Neutrophil (primary cell): ENCODE measurements at regions not wholly inside any gene's neighbourhood (a gene's known extent, or its start where the extent isn't known, plus 50 kb on each side); places are given as distances from the start of the nearest gene placed in this dataset.

Experiments used
- H3K27ac ChIP-seq: fragments of 200-600 bp; sonication (generic); 2 replicates; pipeline ENCODE4 v1.5.1; 2016; ENCODE audit warnings: mild to moderate bottlenecking, moderate library complexity
- H3K27me3 ChIP-seq: fragments of 200-600 bp; sonication (generic); 2 replicates; pipeline ENCODE4 v1.6.0; 2016; ENCODE audit warnings: mild to moderate bottlenecking
- H3K36me3 ChIP-seq: fragments of 200-600 bp; sonication (generic); 2 replicates; pipeline ENCODE4 v1.5.1; 2017
- H3K4me1 ChIP-seq, 2 experiments: fragments of 200-600 bp in 1 of 2; sonication (generic) in 1 of 2; 1 replicate in 1 of 2; 2 replicates in 1 of 2; pipeline versions ENCODE4 v1.5.1 to v1.6.1; 2013 to 2016; ENCODE audit warnings: low read depth in 1 of 2, low read length in 1 of 2, mild to moderate bottlenecking in 1 of 2, moderate library complexity in 1 of 2; ENCODE audit not compliant: control insufficient read depth in 1 of 2, insufficient read depth in 1 of 2
- H3K4me3 ChIP-seq, 2 experiments: fragments of 200-600 bp in 1 of 2; sonication (generic) in 1 of 2; 1 replicate in 1 of 2; 2 replicates in 1 of 2; pipeline ENCODE4 v1.5.1; 2013 to 2016; ENCODE audit warnings: low read depth in 1 of 2, low read length in 1 of 2, mild to moderate bottlenecking in 1 of 2, moderate library complexity in 1 of 2
- H3K9me3 ChIP-seq: fragments of 200-600 bp; sonication (generic); 2 replicates; pipeline ENCODE4 v1.5.1; 2016
- CTCF ChIP-seq: fragments of 200-600 bp; sonication (generic); IDR thresholded peaks from 2 replicates; pipeline ENCODE4 v1.5.1; 2016; ENCODE audit warnings: antibody characterized with exemption

- Histone ChIP-seq H3K36me3 (no peaks in the 10 kb centered on the region), H3K4me3 (no peak overlapping the region), H3K27ac (no peak overlapping the region), H3K4me1 (no peaks in the 10 kb centered on the region), H3K9me3 (no peaks in the 10 kb centered on the region), H3K27me3 (no peaks in the 10 kb centered on the region)
- no peak for TF ChIP-seq CTCF
Measured at GRCh38 chr18:41700416-41700815, 254.6 kb upstream of the PIK3C3 start.

- no peak for TF ChIP-seq CTCF
- H3K9me3 ChIP-seq: no peaks in the 10 kb centered on the region
- no peak overlapping the region for H3K27ac ChIP-seq
- H3K36me3 ChIP-seq: no peaks in the 10 kb centered on the region
- no peaks in the 10 kb centered on the region for H3K4me1 ChIP-seq
- H3K4me3 ChIP-seq: no peak overlapping the region
- no peaks in the 10 kb centered on the region for H3K27me3 ChIP-seq
Measured at GRCh38 chr18:41695441-41695840, 259.6 kb upstream of the PIK3C3 start.

- H3K4me1 ChIP-seq: no peaks in the 10 kb centered on the region
Measured at GRCh38 chr18:41693008-41693407, 262.0 kb upstream of the PIK3C3 start.

GRCh38 chr18:41690332-41691127, 264.5 kb upstream of the PIK3C3 start:
- no peaks in the 10 kb centered on the region for H3K9me3 ChIP-seq
- H3K27me3 ChIP-seq: no peaks in the 10 kb centered on the region
- no peak overlapping the region for H3K4me3 ChIP-seq
- TF ChIP-seq CTCF: no peak
- no peaks in the 10 kb centered on the region for H3K4me1 ChIP-seq
- no peak overlapping the region for H3K27ac ChIP-seq
- H3K36me3 ChIP-seq: no peaks in the 10 kb centered on the region

More at GRCh38 chr18:41693008-41693407, 262.0 kb upstream of the PIK3C3 start:
- Histone ChIP-seq H3K9me3 (no peaks in the 10 kb centered on the region), H3K27me3 (no peaks in the 10 kb centered on the region), H3K36me3 (no peaks in the 10 kb centered on the region), H3K27ac (no peak overlapping the region), H3K4me3 (no peak overlapping the region)
- TF ChIP-seq CTCF: no peak

GRCh38 chr18:41687138-41687537, 267.9 kb upstream of the PIK3C3 start:
- H3K4me3 ChIP-seq: no peak overlapping the region
- no peaks in the 10 kb centered on the region for H3K9me3 ChIP-seq
- no peaks in the 10 kb centered on the region for H3K36me3 ChIP-seq
- H3K27ac ChIP-seq: no peak overlapping the region
- no peaks in the 10 kb centered on the region for H3K27me3 ChIP-seq
- TF ChIP-seq CTCF: no peak
- H3K4me1 ChIP-seq: no peaks in the 10 kb centered on the region
